ENCODE measurements at regions not wholly inside any gene's neighbourhood (a gene's known extent, or its start where the extent isn't known, plus 50 kb on each side); places are given as distances from the start of the nearest gene placed in this dataset.

GRCh38 chr2:236633219-236633570 lies 63.6 kb downstream of the ACKR3 start:
- TF ChIP-seq CTCF (IDR thresholded peaks at IDR 0.05; ENCODE audit: control extremely low read depth in 1 of 3, insufficient read depth in 1 of 3, low read depth in 1 of 3, low read length in 3 of 3) (no peak), POLR2AphosphoS5 (IDR thresholded peaks at IDR 0.05; ENCODE audit: low read depth, low read length) (no peak), SIN3A (conservative IDR thresholded peaks at IDR 0.05 in 1 of 2, IDR thresholded peaks at IDR 0.05 in 1 of 2; ENCODE audit: low read depth in 1 of 2, low read length in 2 of 2) (no peak), EP300 (IDR thresholded peaks at IDR 0.05; ENCODE audit: borderline replicate concordance in 1 of 2, low read depth in 2 of 2, low read length in 2 of 2) (no peak), CTBP2 (IDR thresholded peaks at IDR 0.05; ENCODE audit: borderline replicate concordance, insufficient read depth, insufficient read length, low read length) (no peak), YY1 (IDR thresholded peaks at IDR 0.05; ENCODE audit: low read depth, low read length) (no peak), SP2 (IDR thresholded peaks at IDR 0.05; ENCODE audit: low read length) (no peak), EZH2 (IDR thresholded peaks at IDR 0.05; ENCODE audit: low read depth, low read length, severe bottlenecking) (no peak)

Data from H1 (cell line).